GM12892 (cell line): ENCODE measurements at regions not wholly inside any gene's neighbourhood (a gene's known extent, or its start where the extent isn't known, plus 50 kb on each side); places are given as distances from the start of the nearest gene placed in this dataset.

ENCODE experiments used
- POLR2A ChIP-seq: IDR thresholded peaks from 2 replicates; pipeline ENCODE4 v1.6.1; 2011; ENCODE audit warnings: low read depth, low read length, control low read depth
- POLR2AphosphoS5 ChIP-seq: IDR thresholded peaks from 2 replicates; pipeline ENCODE4 v1.6.1; 2011; ENCODE audit warnings: low read depth, low read length, control low read depth
- TAF1 ChIP-seq: IDR thresholded peaks from 2 replicates; pipeline ENCODE4 v1.6.1; 2011; ENCODE audit warnings: low read depth, mild to moderate bottlenecking, control low read depth, low read length, borderline replicate concordance

- TF ChIP-seq POLR2A (no peak), TAF1 (no peak), POLR2AphosphoS5 (no peak)
These were observed 518.9 kb downstream of the NR2F2 start for GRCh38 chr15:96849271-96849900.
